A673 (cell line): ENCODE measurements at regions not wholly inside any gene's neighbourhood (a gene's known extent, or its start where the extent isn't known, plus 50 kb on each side); places are given as distances from the start of the nearest gene placed in this dataset.

ENCODE experiments used
- BruUV-seq: library from RNA; stranded (reverse); fragments of 400-500 nt; replicated peaks from 2 replicates; lab custom pipeline; 2021; lab: Mats Ljungman, UMichigan
- CTCF ChIA-PET: fragments of 300-600 bp; sonication (Branson Sonifier 250); formaldehyde crosslinking; loops from one replicate; lab custom pipeline; 2022; ENCODE audit warnings: antibody characterized with exemption; lab: Charles Lee
- POLR2A ChIA-PET: fragments of 300-600 bp; sonication (Branson Sonifier 250); formaldehyde crosslinking; loops from one replicate; lab custom pipeline; 2022; ENCODE audit warnings: antibody characterized with exemption; ENCODE audit not compliant: low non-redundant PET; lab: Charles Lee
- DNase-seq: peaks from one replicate; pipeline ENCODE4 v3.0.0-alpha.2; 2015; ENCODE audit warnings: low spot score
- H3K27ac ChIP-seq: fragments of 200-600 bp; sonication (generic); 2 replicates; pipeline ENCODE4 v1.5.1; 2016; ENCODE audit warnings: mixed run types, low read depth, mild to moderate bottlenecking, mixed read lengths, antibody characterized with exemption, low read length; ENCODE audit not compliant: poor library complexity, severe bottlenecking
- H3K27me3 ChIP-seq: fragments of 200-600 bp; sonication (generic); replicated peaks from 2 replicates; pipeline ENCODE4 v1.6.1; 2017; ENCODE audit warnings: mixed run types, low read depth, mild to moderate bottlenecking, mixed read lengths, antibody characterized with exemption, low read length; ENCODE audit not compliant: insufficient read depth, poor library complexity
- H3K36me3 ChIP-seq: fragments of 200-600 bp; sonication (generic); 2 replicates; pipeline ENCODE4 v1.6.1; 2016; ENCODE audit warnings: mixed run types, mild to moderate bottlenecking, mixed read lengths, antibody characterized with exemption, low read length; ENCODE audit not compliant: insufficient read depth, poor library complexity, severe bottlenecking
- H3K4me1 ChIP-seq: fragments of 200-600 bp; sonication (generic); 2 replicates; pipeline ENCODE4 v1.6.1; 2017; ENCODE audit warnings: mixed run types, mild to moderate bottlenecking, mixed read lengths, antibody characterized with exemption, low read length; ENCODE audit not compliant: insufficient read depth, poor library complexity, severe bottlenecking
- H3K4me3 ChIP-seq: fragments of 200-600 bp; sonication (generic); 2 replicates; pipeline ENCODE4 v1.5.1; 2016; ENCODE audit warnings: low read depth, mixed run types, mild to moderate bottlenecking, mixed read lengths, low read length; ENCODE audit not compliant: poor library complexity, severe bottlenecking
- H3K9me3 ChIP-seq: fragments of 200-600 bp; sonication (generic); 2 replicates; pipeline ENCODE4 v1.6.1; 2016; ENCODE audit warnings: mixed run types, low read depth, mild to moderate bottlenecking, mixed read lengths, antibody characterized with exemption, low read length; ENCODE audit not compliant: poor library complexity, severe bottlenecking
- CTCF ChIP-seq: fragments of 300-800, 200-600 bp; sonication (generic); conservative IDR thresholded peaks from 2 replicates; pipeline ENCODE4 v1.5.1; 2017; ENCODE audit warnings: low read depth, mild to moderate bottlenecking, antibody characterized with exemption, low read length, moderate library complexity, mixed read lengths
- EZH2 ChIP-seq: fragments of 200-600 bp; sonication (generic); IDR thresholded peaks from 2 replicates; pipeline ENCODE4 v1.6.1; 2017; ENCODE audit warnings: borderline replicate concordance, low read depth, mild to moderate bottlenecking, mixed read lengths, antibody characterized with exemption, low read length; ENCODE audit not compliant: poor library complexity, severe bottlenecking
- intact Hi-C: fragments of 100-400 bp; cut with micrococcal nuclease; formaldehyde crosslinking; loops from one replicate; pipeline ENCODE4 v1.10.0; 2022; ENCODE audit not compliant: unreplicated experiment

- POLR2A ChIA-PET, result no interaction called here
- H3K4me1 ChIP-seq, result peaks cover 49% of the 10 kb centered on the region
- H3K4me3 ChIP-seq, result no peak overlapping the region
- no peaks in the 10 kb centered on the region for H3K9me3 ChIP-seq
- no peaks in the 10 kb centered on the region for H3K27me3 ChIP-seq
- TF ChIP-seq EZH2 (no peak), CTCF (no peak)
- no peaks in the 10 kb centered on the region for H3K36me3 ChIP-seq
- no TSS peak for BruUV-seq
- CTCF ChIA-PET, result interaction anchor here (0.5 kb wide), 1 partner anchor 18 kb away, joined by 3 read pairs; no protein-coding TSS in a partner anchor
- intact Hi-C loops, result no loop called here
- no peak for DNase-seq
- no peak overlapping the region for H3K27ac ChIP-seq
Measured at GRCh38 chr2:182595650-182596049, 120.4 kb upstream of the DNAJC10 start.

- H3K36me3 ChIP-seq, result no peaks in the 10 kb centered on the region
- ChIA-PET POLR2A (no interaction called here), CTCF (no interaction called here)
- H3K4me1 ChIP-seq, result peaks cover 40% of the 10 kb centered on the region
- no peak for DNase-seq
- no peak overlapping the region for H3K4me3 ChIP-seq
- H3K27ac ChIP-seq, result no peak overlapping the region
- H3K9me3 ChIP-seq, result no peaks in the 10 kb centered on the region
- no peak for TF ChIP-seq EZH2
- TF ChIP-seq CTCF, result no peak
- no peaks in the 10 kb centered on the region for H3K27me3 ChIP-seq
- intact Hi-C loops, result no loop called here
- BruUV-seq, result no TSS peak
Measured at GRCh38 chr2:182597570-182598295, 118.3 kb upstream of the DNAJC10 start.

GRCh38 chr2:182598626-182599025 is 117.4 kb upstream of the DNAJC10 start:
- H3K9me3 ChIP-seq, result no peaks in the 10 kb centered on the region
- DNase-seq, result no peak
- BruUV-seq, result no TSS peak
- ChIA-PET POLR2A (no interaction called here), CTCF (interaction anchor here (0.6 kb wide), 1 partner anchor 51 kb away, joined by 3 read pairs; no protein-coding TSS in a partner anchor)
- no peaks in the 10 kb centered on the region for H3K27me3 ChIP-seq
- H3K4me1 ChIP-seq, result peaks cover 31% of the 10 kb centered on the region
- intact Hi-C loops, result no loop called here
- H3K27ac ChIP-seq, result no peak overlapping the region
- no peak overlapping the region for H3K4me3 ChIP-seq
- H3K36me3 ChIP-seq, result no peaks in the 10 kb centered on the region
- TF ChIP-seq CTCF, result no peak
- TF ChIP-seq EZH2, result no peak
